ENCODE measurements at regions not wholly inside any gene's neighbourhood (a gene's known extent, or its start where the extent isn't known, plus 50 kb on each side); places are given as distances from the start of the nearest gene placed in this dataset.
"Not testable (repeated sequence)": the region's sequence is repeated elsewhere in the genome, so short reads cannot be mapped to it uniquely, and the experiment has no call there.

DNA sequence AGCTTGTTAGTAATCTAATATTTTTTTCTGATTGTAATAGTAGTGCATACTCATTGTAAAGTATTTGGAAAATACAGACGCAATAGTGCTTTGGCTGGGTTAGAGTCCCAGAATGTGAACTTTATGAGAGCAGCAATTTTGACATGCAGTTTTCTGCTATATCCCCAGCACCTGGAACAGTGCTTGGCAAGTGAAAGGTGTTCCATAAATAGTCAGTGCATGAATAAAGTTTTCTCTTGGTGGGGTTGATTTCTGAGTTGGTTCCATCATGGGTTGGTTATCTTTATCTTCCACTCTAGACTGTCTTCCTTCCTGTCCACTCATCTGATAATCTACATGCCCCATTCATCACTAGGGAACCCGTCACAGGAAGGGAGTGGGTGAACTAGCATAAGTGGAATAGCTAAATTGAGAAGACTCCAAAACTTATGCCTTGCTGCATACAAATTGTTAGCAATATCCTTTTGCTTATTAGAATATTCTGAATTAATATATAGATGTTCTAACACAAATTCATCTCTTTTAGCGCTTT is 69.3 kb upstream of the MINPP1 start:
- TF ChIP-seq, protein P1, sequence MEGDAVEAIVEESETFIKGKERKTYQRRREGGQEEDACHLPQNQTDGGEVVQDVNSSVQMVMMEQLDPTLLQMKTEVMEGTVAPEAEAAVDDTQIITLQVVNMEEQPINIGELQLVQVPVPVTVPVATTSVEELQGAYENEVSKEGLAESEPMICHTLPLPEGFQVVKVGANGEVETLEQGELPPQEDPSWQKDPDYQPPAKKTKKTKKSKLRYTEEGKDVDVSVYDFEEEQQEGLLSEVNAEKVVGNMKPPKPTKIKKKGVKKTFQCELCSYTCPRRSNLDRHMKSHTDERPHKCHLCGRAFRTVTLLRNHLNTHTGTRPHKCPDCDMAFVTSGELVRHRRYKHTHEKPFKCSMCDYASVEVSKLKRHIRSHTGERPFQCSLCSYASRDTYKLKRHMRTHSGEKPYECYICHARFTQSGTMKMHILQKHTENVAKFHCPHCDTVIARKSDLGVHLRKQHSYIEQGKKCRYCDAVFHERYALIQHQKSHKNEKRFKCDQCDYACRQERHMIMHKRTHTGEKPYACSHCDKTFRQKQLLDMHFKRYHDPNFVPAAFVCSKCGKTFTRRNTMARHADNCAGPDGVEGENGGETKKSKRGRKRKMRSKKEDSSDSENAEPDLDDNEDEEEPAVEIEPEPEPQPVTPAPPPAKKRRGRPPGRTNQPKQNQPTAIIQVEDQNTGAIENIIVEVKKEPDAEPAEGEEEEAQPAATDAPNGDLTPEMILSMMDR (IDR thresholded peaks at IDR 0.05; ENCODE audit: insufficient read depth, low read length) = not testable (repeated sequence)
- TF ChIP-seq, protein P2, sequence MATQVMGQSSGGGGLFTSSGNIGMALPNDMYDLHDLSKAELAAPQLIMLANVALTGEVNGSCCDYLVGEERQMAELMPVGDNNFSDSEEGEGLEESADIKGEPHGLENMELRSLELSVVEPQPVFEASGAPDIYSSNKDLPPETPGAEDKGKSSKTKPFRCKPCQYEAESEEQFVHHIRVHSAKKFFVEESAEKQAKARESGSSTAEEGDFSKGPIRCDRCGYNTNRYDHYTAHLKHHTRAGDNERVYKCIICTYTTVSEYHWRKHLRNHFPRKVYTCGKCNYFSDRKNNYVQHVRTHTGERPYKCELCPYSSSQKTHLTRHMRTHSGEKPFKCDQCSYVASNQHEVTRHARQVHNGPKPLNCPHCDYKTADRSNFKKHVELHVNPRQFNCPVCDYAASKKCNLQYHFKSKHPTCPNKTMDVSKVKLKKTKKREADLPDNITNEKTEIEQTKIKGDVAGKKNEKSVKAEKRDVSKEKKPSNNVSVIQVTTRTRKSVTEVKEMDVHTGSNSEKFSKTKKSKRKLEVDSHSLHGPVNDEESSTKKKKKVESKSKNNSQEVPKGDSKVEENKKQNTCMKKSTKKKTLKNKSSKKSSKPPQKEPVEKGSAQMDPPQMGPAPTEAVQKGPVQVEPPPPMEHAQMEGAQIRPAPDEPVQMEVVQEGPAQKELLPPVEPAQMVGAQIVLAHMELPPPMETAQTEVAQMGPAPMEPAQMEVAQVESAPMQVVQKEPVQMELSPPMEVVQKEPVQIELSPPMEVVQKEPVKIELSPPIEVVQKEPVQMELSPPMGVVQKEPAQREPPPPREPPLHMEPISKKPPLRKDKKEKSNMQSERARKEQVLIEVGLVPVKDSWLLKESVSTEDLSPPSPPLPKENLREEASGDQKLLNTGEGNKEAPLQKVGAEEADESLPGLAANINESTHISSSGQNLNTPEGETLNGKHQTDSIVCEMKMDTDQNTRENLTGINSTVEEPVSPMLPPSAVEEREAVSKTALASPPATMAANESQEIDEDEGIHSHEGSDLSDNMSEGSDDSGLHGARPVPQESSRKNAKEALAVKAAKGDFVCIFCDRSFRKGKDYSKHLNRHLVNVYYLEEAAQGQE (IDR thresholded peaks at IDR 0.05; ENCODE audit: insufficient replicate concordance, low read depth) = not testable (repeated sequence)
- TF ChIP-seq POLR2AphosphoS5, GABPA (IDR thresholded peaks at IDR 0.05; ENCODE audit: low read depth): not testable (repeated sequence)

Measured in HL-60 (cell line).